ENCODE measurements at regions not wholly inside any gene's neighbourhood (a gene's known extent, or its start where the extent isn't known, plus 50 kb on each side); places are given as distances from the start of the nearest gene placed in this dataset.

DNA sequence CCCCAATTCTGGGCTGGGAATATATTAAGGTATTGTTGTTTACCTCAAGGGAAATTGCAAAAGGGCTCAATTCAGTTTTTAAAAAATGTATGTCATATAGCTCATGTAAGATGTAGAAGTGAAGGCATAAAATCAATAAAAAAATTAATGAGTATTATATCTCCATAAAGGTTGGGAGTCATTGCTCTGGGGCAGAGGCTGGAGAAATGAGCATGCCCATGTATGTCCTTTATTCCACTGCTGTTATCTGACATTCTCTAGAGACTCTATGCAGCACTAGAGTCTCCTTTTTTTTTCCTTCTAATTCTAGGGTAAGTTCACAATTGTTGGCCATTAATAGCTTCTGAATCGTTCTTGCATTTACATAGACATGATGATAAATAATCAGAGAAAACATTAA, 394.8 kb downstream of the KLF12 start:
- H3K4me3 ChIP-seq = no peak overlapping the region
- H3K9me3 ChIP-seq (replicated peaks in 1 of 3) = no peaks in the 10 kb centered on the region
- no peak for DNase-seq
- 47 to 63% (median 55%) methylated on average over 1 of the region's 1 CpG for WGBS, 4 donors
- no peaks in the 10 kb centered on the region for H3K4me1 ChIP-seq (replicated peaks in 1 of 2)
- TF ChIP-seq POLR2A (IDR thresholded peaks at IDR 0.05) = no peak
- TF ChIP-seq, protein P1, sequence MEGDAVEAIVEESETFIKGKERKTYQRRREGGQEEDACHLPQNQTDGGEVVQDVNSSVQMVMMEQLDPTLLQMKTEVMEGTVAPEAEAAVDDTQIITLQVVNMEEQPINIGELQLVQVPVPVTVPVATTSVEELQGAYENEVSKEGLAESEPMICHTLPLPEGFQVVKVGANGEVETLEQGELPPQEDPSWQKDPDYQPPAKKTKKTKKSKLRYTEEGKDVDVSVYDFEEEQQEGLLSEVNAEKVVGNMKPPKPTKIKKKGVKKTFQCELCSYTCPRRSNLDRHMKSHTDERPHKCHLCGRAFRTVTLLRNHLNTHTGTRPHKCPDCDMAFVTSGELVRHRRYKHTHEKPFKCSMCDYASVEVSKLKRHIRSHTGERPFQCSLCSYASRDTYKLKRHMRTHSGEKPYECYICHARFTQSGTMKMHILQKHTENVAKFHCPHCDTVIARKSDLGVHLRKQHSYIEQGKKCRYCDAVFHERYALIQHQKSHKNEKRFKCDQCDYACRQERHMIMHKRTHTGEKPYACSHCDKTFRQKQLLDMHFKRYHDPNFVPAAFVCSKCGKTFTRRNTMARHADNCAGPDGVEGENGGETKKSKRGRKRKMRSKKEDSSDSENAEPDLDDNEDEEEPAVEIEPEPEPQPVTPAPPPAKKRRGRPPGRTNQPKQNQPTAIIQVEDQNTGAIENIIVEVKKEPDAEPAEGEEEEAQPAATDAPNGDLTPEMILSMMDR (IDR thresholded peaks at IDR 0.05) = no peak
- H3K27me3 ChIP-seq = no peaks in the 10 kb centered on the region
- no peak overlapping the region for H3K27ac ChIP-seq
- intact Hi-C loops (cut with DNase I) = no loop called here
- no peaks in the 10 kb centered on the region for H3K36me3 ChIP-seq (replicated peaks in 1 of 2)

DNA sequence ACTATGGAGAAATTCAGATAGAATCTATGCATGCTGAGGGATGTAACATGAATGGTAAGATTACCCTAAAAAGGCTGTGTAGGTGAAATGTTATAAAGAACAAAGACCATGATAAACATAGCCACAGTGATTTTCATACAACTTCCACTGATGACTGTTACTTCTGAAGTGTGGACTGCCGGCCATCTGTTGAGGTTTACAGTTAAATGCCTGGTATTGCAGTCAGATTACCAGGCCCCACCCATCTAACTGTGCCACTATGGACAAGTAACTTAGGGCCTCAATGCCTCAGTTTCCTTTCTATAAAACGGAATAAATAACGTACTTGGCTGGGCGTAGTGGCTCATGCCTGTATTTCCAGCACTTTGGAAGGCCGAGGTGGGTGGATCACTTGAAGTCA, 395.6 kb downstream of the KLF12 start:
- Histone ChIP-seq H3K4me1 (replicated peaks in 1 of 2) (no peaks in the 10 kb centered on the region), H3K4me3 (no peak overlapping the region), H3K27ac (no peak overlapping the region), H3K9me3 (replicated peaks in 1 of 3) (no peaks in the 10 kb centered on the region), H3K27me3 (no peaks in the 10 kb centered on the region), H3K36me3 (replicated peaks in 1 of 2) (no peaks in the 10 kb centered on the region)
- WGBS, 4 donors = 70 to 99% (median 94%) methylated on average over 5 of the region's 5 CpGs
- DNase-seq = no peak
- intact Hi-C loops (cut with DNase I) = no loop called here
- TF ChIP-seq, protein P1 (IDR thresholded peaks at IDR 0.05) = no peak
- TF ChIP-seq POLR2A (IDR thresholded peaks at IDR 0.05) = no peak

DNA sequence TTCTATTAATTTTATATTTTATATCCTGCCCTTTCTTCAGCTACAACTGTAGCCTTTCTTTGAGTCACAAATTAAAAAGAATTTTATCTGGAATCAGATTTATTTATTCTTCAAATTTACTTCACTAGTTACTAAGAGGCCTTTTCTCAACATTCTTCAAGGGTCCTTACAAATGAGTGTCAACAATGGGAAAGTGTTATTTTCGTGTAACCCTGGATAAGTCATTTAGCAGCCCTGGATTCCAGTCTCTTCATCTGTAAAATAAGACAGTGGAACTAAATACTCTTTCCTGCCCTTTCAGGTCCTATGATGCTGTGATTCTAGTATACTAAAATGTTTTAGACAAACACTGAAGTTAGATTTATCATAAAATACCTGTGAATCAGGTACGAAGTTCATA, 397.0 kb downstream of the KLF12 start:
- H3K4me3 ChIP-seq = no peak overlapping the region
- H3K9me3 ChIP-seq (replicated peaks in 1 of 3) = no peaks in the 10 kb centered on the region
- DNase-seq = no peak
- no peaks in the 10 kb centered on the region for H3K27me3 ChIP-seq
- TF ChIP-seq POLR2A (IDR thresholded peaks at IDR 0.05) = no peak
- TF ChIP-seq, protein P1 (IDR thresholded peaks at IDR 0.05) = no peak
- no peak overlapping the region for H3K27ac ChIP-seq
- WGBS, 4 donors = 86 to 88% (median 87%) methylated on average over 2 of the region's 2 CpGs
- H3K4me1 ChIP-seq (replicated peaks in 1 of 2) = no peaks in the 10 kb centered on the region
- intact Hi-C loops (cut with DNase I) = no loop called here
- no peaks in the 10 kb centered on the region for H3K36me3 ChIP-seq (replicated peaks in 1 of 2)

DNA sequence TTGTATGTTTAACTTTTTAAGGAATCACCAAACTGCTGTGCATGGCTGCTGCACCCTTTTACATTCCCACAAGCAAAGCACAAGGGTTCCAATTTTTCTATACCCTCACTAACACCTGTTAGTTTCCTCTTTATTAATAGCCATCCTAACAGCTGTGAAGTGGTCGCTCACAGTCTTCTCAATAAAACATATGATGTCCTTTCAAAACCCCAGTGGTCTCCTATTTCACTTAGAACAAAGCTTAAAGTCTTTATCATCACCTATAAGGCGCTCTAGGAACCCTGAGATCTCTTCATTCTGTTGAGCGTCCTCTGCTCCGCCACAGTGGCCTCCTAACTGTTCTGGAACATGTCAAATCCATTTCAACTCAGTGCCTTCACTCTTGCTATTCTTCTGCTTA, 400.5 kb downstream of the KLF12 start:
- Histone ChIP-seq H3K4me1 (replicated peaks in 1 of 2) (no peaks in the 10 kb centered on the region), H3K27me3 (no peaks in the 10 kb centered on the region), H3K9me3 (replicated peaks in 1 of 3) (no peaks in the 10 kb centered on the region), H3K4me3 (no peak overlapping the region), H3K27ac (no peak overlapping the region), H3K36me3 (replicated peaks in 1 of 2) (no peaks in the 10 kb centered on the region)
- no peak for DNase-seq
- TF ChIP-seq POLR2A (IDR thresholded peaks at IDR 0.05) = no peak
- TF ChIP-seq, protein P1 (IDR thresholded peaks at IDR 0.05) = no peak
- intact Hi-C loops (cut with DNase I) = no loop called here
- WGBS, 4 donors = 95 to 99% (median 96%) methylated on average over 4 of the region's 4 CpGs
